Activated CD8-positive, alpha-beta T cell treated with anti-CD3 and anti-CD28 coated beads for 36 hours (primary cell): ENCODE measurements at regions not wholly inside any gene's neighbourhood (a gene's known extent, or its start where the extent isn't known, plus 50 kb on each side); places are given as distances from the start of the nearest gene placed in this dataset.

Experiments used
- ATAC-seq: fragments of 200-7000 bp; cut with Tn5 transposase; one replicate; pipeline ENCODE4 v1.10.0; 2021; ENCODE audit warnings: mild to moderate bottlenecking, moderate library complexity
- CTCF ChIA-PET: fragments of 350-600 bp; sonication (Branson Sonifier 250); formaldehyde crosslinking; loops from one replicate; lab custom pipeline; 2021; ENCODE audit warnings: antibody characterized with exemption; lab: Charles Lee
- POLR2A ChIA-PET: fragments of 350-600 bp; sonication (Branson Sonifier 250); formaldehyde crosslinking; loops from one replicate; lab custom pipeline; 2021; ENCODE audit warnings: antibody characterized with exemption; lab: Charles Lee
- DNase-seq: peaks from one replicate; pipeline ENCODE4 v3.0.0-alpha.2; 2020
- H3K27ac Mint-ChIP-seq: one replicate; pipeline ENCODE4 v1.8.0; 2021; ENCODE audit warnings: mild to moderate bottlenecking, mixed read lengths
- H3K27me3 Mint-ChIP-seq: one replicate; pipeline ENCODE4 v1.8.0; 2021; ENCODE audit warnings: mixed read lengths
- H3K36me3 Mint-ChIP-seq: one replicate; pipeline ENCODE4 v1.8.0; 2021; ENCODE audit warnings: low read depth, mixed read lengths
- H3K4me1 Mint-ChIP-seq: one replicate; pipeline ENCODE4 v1.8.0; 2021; ENCODE audit warnings: low read depth, mixed read lengths
- H3K4me3 Mint-ChIP-seq: one replicate; pipeline ENCODE4 v1.8.0; 2021; ENCODE audit warnings: mild to moderate bottlenecking, moderate library complexity, mixed read lengths
- H3K9me3 Mint-ChIP-seq: one replicate; pipeline ENCODE4 v1.8.0; 2021; ENCODE audit warnings: mixed read lengths
- CTCF ChIP-seq: fragments of 200-600 bp; IDR thresholded peaks from one replicate; pipeline ENCODE4 v1.8.0; 2022; ENCODE audit warnings: antibody characterized with exemption, mild to moderate bottlenecking
- intact Hi-C: fragments of 100-400 bp; cut with micrococcal nuclease; formaldehyde crosslinking; loops from one replicate; pipeline ENCODE4 v1.10.0; 2022

- no peak for DNase-seq
- Mint-ChIP-seq H3K27ac (no peak overlapping the region), H3K27me3 (peaks cover under 1% of the 10 kb centered on the region), H3K4me3 (peak overlapping the region; percentile 66), H3K4me1 (peaks cover 14% of the 10 kb centered on the region), H3K36me3 (no peaks in the 10 kb centered on the region), H3K9me3 (no peaks in the 10 kb centered on the region)
- no peak for TF ChIP-seq CTCF
- intact Hi-C loops: loop anchor here (1.0 to 2.0 kb wide), 2 partner anchors 199 to 249 kb away; partner anchors contain the start of gene FBXO11
- ChIA-PET POLR2A (no interaction called here), CTCF (interaction anchor here (0.6 to 6.0 kb wide), 11 partner anchors 9 to 316 kb away, joined by 3 to 65 read pairs (median 4); no protein-coding TSS in a partner anchor)
- ATAC-seq: no peak
Measured at GRCh38 chr2:48105848-48106247, 199.6 kb upstream of the FBXO11 start.

GRCh38 chr2:48107326-48107925, 201.1 kb upstream of the FBXO11 start:
- Mint-ChIP-seq H3K27ac (no peak overlapping the region), H3K27me3 (no peaks in the 10 kb centered on the region), H3K4me3 (no peak overlapping the region), H3K4me1 (peaks cover 14% of the 10 kb centered on the region), H3K36me3 (no peaks in the 10 kb centered on the region), H3K9me3 (no peaks in the 10 kb centered on the region)
- ChIA-PET POLR2A (interaction anchor here (0.6 to 1.3 kb wide), 2 partner anchors 200 to 210 kb away, joined by 4 read pairs; no protein-coding TSS in a partner anchor), CTCF (interaction anchor here (0.6 to 6.0 kb wide), 19 partner anchors 29 to 341 kb away, joined by 3 to 65 read pairs (median 5); partner anchors contain the start of gene FBXO11)
- intact Hi-C loops: loop anchor here (2.0 kb wide), 1 partner anchor 201 kb away; the partner anchor contains the start of gene FBXO11
- no peak for ATAC-seq
- TF ChIP-seq CTCF: no peak
- DNase-seq: no peak

- Mint-ChIP-seq H3K9me3 (no peaks in the 10 kb centered on the region), H3K4me3 (no peak overlapping the region), H3K27ac (no peak overlapping the region), H3K27me3 (no peaks in the 10 kb centered on the region), H3K4me1 (peaks cover 16% of the 10 kb centered on the region), H3K36me3 (no peaks in the 10 kb centered on the region)
- DNase-seq (no peak), ATAC-seq (no peak)
- ChIA-PET POLR2A (interaction anchor here (1.3 kb wide), 1 partner anchor 202 kb away, joined by 4 read pairs; no protein-coding TSS in a partner anchor), CTCF (interaction anchor here (1.4 to 6.0 kb wide), 3 partner anchors 202 to 266 kb away, joined by 3 to 65 read pairs (median 6); no protein-coding TSS in a partner anchor)
- intact Hi-C loops: no loop called here
- TF ChIP-seq CTCF: no peak
Measured at GRCh38 chr2:48108455-48108854, 202.2 kb upstream of the FBXO11 start.

GRCh38 chr2:48109491-48110204, 203.3 kb upstream of the FBXO11 start:
- no peak for DNase-seq
- Mint-ChIP-seq H3K4me1 (peaks cover 27% of the 10 kb centered on the region), H3K36me3 (no peaks in the 10 kb centered on the region), H3K27me3 (no peaks in the 10 kb centered on the region), H3K9me3 (no peaks in the 10 kb centered on the region), H3K27ac (no peak overlapping the region), H3K4me3 (no peak overlapping the region)
- ATAC-seq: no peak
- ChIA-PET CTCF (interaction anchor here (0.7 to 6.0 kb wide), 3 partner anchors 92 to 252 kb away, joined by 3 to 65 read pairs (median 3); no protein-coding TSS in a partner anchor), POLR2A (no interaction called here)
- intact Hi-C loops: no loop called here
- no peak for TF ChIP-seq CTCF

- Mint-ChIP-seq H3K9me3 (no peaks in the 10 kb centered on the region), H3K36me3 (no peaks in the 10 kb centered on the region), H3K4me1 (peaks cover 30% of the 10 kb centered on the region), H3K4me3 (peak overlapping the region; percentile 84), H3K27me3 (no peaks in the 10 kb centered on the region), H3K27ac (no peak overlapping the region)
- intact Hi-C loops: no loop called here
- ChIA-PET CTCF (no interaction called here), POLR2A (no interaction called here)
- ATAC-seq (no peak), DNase-seq (no peak)
- no peak for TF ChIP-seq CTCF
Measured at GRCh38 chr2:48110492-48110891, 204.0 kb upstream of the FOXN2 start.
